ENCODE measurements at regions not wholly inside any gene's neighbourhood (a gene's known extent, or its start where the extent isn't known, plus 50 kb on each side); places are given as distances from the start of the nearest gene placed in this dataset.

- no peak for TF ChIP-seq CTCF (IDR thresholded peaks at IDR 0.05)
- peak; percentile 30 for TF ChIP-seq USF2 (CRISPR knock-in tag; IDR thresholded peaks at IDR 0.05)
- TF ChIP-seq ETV6 (CRISPR knock-in tag; IDR thresholded peaks at IDR 0.05): no peak
- TF ChIP-seq ESRRA (CRISPR knock-in tag; IDR thresholded peaks at IDR 0.05; ENCODE audit: borderline replicate concordance): no peak
- TF ChIP-seq ATF2 (CRISPR knock-in tag; IDR thresholded peaks at IDR 0.05; ENCODE audit: borderline replicate concordance, low read depth): no peak
Measured at GRCh38 chr13:56670563-56670962, 470.2 kb upstream of the PRR20A start.
